H1 (cell line): ENCODE measurements at regions not wholly inside any gene's neighbourhood (a gene's known extent, or its start where the extent isn't known, plus 50 kb on each side); places are given as distances from the start of the nearest gene placed in this dataset.
A peak's percentile ranks its signal among the peaks of the same experiment; 100 is the strongest.

Source experiments
- CTCF ChIA-PET: fragments of 300-600 bp; sonication (Branson Sonifier 250); formaldehyde crosslinking; loops from one replicate; lab custom pipeline; 2021; ENCODE audit not compliant: partially characterized antibody; lab: Charles Lee
- POLR2A ChIA-PET: fragments of 300-600 bp; sonication (Branson Sonifier 250); formaldehyde crosslinking; loops from one replicate; lab custom pipeline; 2021; ENCODE audit warnings: inconsistent platforms; ENCODE audit not compliant: partially characterized antibody; lab: Charles Lee
- DNase-seq, 2 experiments: peaks; one replicate each; pipeline versions ENCODE4 v3.0.0 to v3.0.0-alpha.2; 2010 to 2022; ENCODE audit warnings: low spot score in 2 of 2, low read depth in 1 of 2, mixed read lengths in 1 of 2
- FAIRE-seq: peaks from 2 replicates; lab custom pipeline; 2011; peaks lifted over from hg19 to GRCh38; lab: Jason Lieb, UNC
- H2AFZ ChIP-seq: 2 replicates; pipeline ENCODE4 v1.8.1; 2012; ENCODE audit warnings: low read length, inconsistent platforms
- H2AK5ac ChIP-seq: 2 replicates; pipeline ENCODE4 v1.6.1; 2013; ENCODE audit warnings: low read depth, low read length
- H2BK120ac ChIP-seq: replicated peaks from 2 replicates; pipeline ENCODE3; 2013; ENCODE audit warnings: low read depth, low read length, inconsistent platforms
- H2BK12ac ChIP-seq: 2 replicates; pipeline ENCODE4 v1.6.1; 2013; ENCODE audit warnings: low read depth, low read length
- H2BK15ac ChIP-seq: 2 replicates; pipeline ENCODE4 v1.6.1; 2013; ENCODE audit warnings: low read length
- H2BK20ac ChIP-seq: 2 replicates; pipeline ENCODE4 v1.6.1; 2013; ENCODE audit warnings: low read length
- H2BK5ac ChIP-seq: 2 replicates; pipeline ENCODE4 v1.6.1; 2013; ENCODE audit warnings: low read depth, low read length
- H3K14ac ChIP-seq: 2 replicates; pipeline ENCODE4 v1.6.1; 2013; ENCODE audit warnings: inconsistent platforms; ENCODE audit not compliant: insufficient read length
- H3K18ac ChIP-seq: 2 replicates; pipeline ENCODE4 v1.6.1; 2013; ENCODE audit warnings: low read length; ENCODE audit errors: extremely low read depth
- H3K23ac ChIP-seq: 2 replicates; pipeline ENCODE4 v1.6.1; 2013; ENCODE audit warnings: inconsistent platforms; ENCODE audit not compliant: insufficient read length
- H3K23me2 ChIP-seq: 2 replicates; pipeline ENCODE4 v1.6.1; 2013; ENCODE audit warnings: low read depth, low read length
- H3K27ac ChIP-seq: 2 replicates; pipeline ENCODE4 v1.6.1; 2011; ENCODE audit warnings: low read depth, low read length, inconsistent platforms
- H3K27me3 ChIP-seq, 4 experiments: replicated peaks in 1 of 4; 1 replicate in 1 of 4; 2 replicates in 3 of 4; pipeline versions ENCODE4 v1.6.1 to v1.8.1; 2011 to 2013; ENCODE audit warnings: low read length in 3 of 4, mild to moderate bottlenecking in 3 of 4, inconsistent platforms in 2 of 4, mixed read lengths in 2 of 4, moderate library complexity in 1 of 4; ENCODE audit not compliant: control insufficient read depth in 3 of 4, insufficient read depth in 3 of 4; ENCODE audit errors: extremely low read depth in 1 of 4
- H3K36me3 ChIP-seq, 4 experiments: 2 replicates each; pipeline versions ENCODE4 v1.6.1 to v1.8.1; 2011 to 2013; ENCODE audit warnings: mild to moderate bottlenecking in 4 of 4, low read length in 3 of 4, moderate library complexity in 2 of 4, control low read depth in 1 of 4, inconsistent platforms in 1 of 4; ENCODE audit not compliant: insufficient read depth in 4 of 4, control insufficient read depth in 2 of 4
- H3K4ac ChIP-seq: replicated peaks from 2 replicates; pipeline ENCODE3; 2013; ENCODE audit warnings: low read length, low read depth, mixed read lengths, inconsistent platforms; ENCODE audit not compliant: insufficient read length
- H3K4me1 ChIP-seq, 4 experiments: replicated peaks in 1 of 4; 1 replicate in 1 of 4; 2 replicates in 3 of 4; pipeline versions ENCODE4 v1.6.1 to v1.8.1; 2011 to 2013; ENCODE audit warnings: low read length in 3 of 4, inconsistent platforms in 2 of 4, mixed read lengths in 1 of 4; ENCODE audit not compliant: insufficient read depth in 4 of 4, control insufficient read depth in 3 of 4
- H3K4me2 ChIP-seq, 2 experiments: 2 replicates each; pipeline versions ENCODE4 v1.6.1 to v1.8.1; 2011 to 2013; ENCODE audit warnings: low read depth in 2 of 2, low read length in 2 of 2, control low read depth in 1 of 2, inconsistent platforms in 1 of 2, mild to moderate bottlenecking in 1 of 2; ENCODE audit not compliant: insufficient read depth in 1 of 2
- H3K4me3 ChIP-seq, 4 experiments: fragments of 200-600, 300-600 bp in 1 of 4; sonication (generic), shearing (Covaris generic), sonication (Bioruptor Twin) in 1 of 4; 2 replicates each; pipeline versions ENCODE4 v1.5.1 to v1.8.1; 2011 to 2016; ENCODE audit warnings: low read length in 4 of 4, low read depth in 3 of 4, control low read depth in 2 of 4, inconsistent platforms in 2 of 4, mild to moderate bottlenecking in 2 of 4, mixed read lengths in 1 of 4, moderate library complexity in 1 of 4; ENCODE audit not compliant: insufficient read depth in 2 of 4; ENCODE audit errors: extremely low read depth in 1 of 4
- H3K56ac ChIP-seq: replicated peaks from 2 replicates; pipeline ENCODE3; 2013; ENCODE audit warnings: low read depth, mild to moderate bottlenecking, mixed read lengths, low read length, inconsistent platforms; ENCODE audit not compliant: insufficient read length
- H3K79me1 ChIP-seq: 2 replicates; pipeline ENCODE4 v1.6.1; 2013; ENCODE audit warnings: low read depth, low read length, control low read depth
- H3K79me2 ChIP-seq, 2 experiments: 2 replicates each; pipeline versions ENCODE4 v1.6.1 to v1.8.1; 2012 to 2013; ENCODE audit warnings: low read length in 2 of 2, mild to moderate bottlenecking in 2 of 2, inconsistent platforms in 1 of 2; ENCODE audit not compliant: insufficient read depth in 2 of 2, control insufficient read depth in 1 of 2
- H3K9ac ChIP-seq, 4 experiments: replicated peaks in 1 of 4; 1 replicate in 1 of 4; 2 replicates in 3 of 4; pipeline versions ENCODE4 v1.6.1 to v1.8.1; 2011 to 2013; ENCODE audit warnings: low read depth in 3 of 4, low read length in 3 of 4, control low read depth in 2 of 4, mild to moderate bottlenecking in 2 of 4, moderate library complexity in 2 of 4, inconsistent platforms in 1 of 4; ENCODE audit errors: extremely low read depth in 1 of 4
- H3K9me3 ChIP-seq, 2 experiments: 2 replicates each; pipeline versions ENCODE4 v1.6.1 to v1.8.1; 2012 to 2013; ENCODE audit warnings: mild to moderate bottlenecking in 2 of 2, moderate library complexity in 2 of 2, control low read depth in 1 of 2, inconsistent platforms in 1 of 2, low read depth in 1 of 2, low read length in 1 of 2, mixed read lengths in 1 of 2; ENCODE audit not compliant: insufficient read depth in 2 of 2
- H4K20me1 ChIP-seq, 2 experiments: replicated peaks in 1 of 2; 2 replicates each; pipeline versions ENCODE3 to v1.8.1; 2011 to 2013; ENCODE audit warnings: inconsistent platforms in 2 of 2, low read length in 2 of 2, mild to moderate bottlenecking in 1 of 2; ENCODE audit not compliant: insufficient read depth in 2 of 2, control insufficient read depth in 1 of 2
- H4K5ac ChIP-seq: 2 replicates; pipeline ENCODE4 v1.6.1; 2013; ENCODE audit warnings: low read length, low read depth, mixed read lengths, inconsistent platforms; ENCODE audit not compliant: insufficient read length
- H4K8ac ChIP-seq: 2 replicates; pipeline ENCODE4 v1.8.0; 2013; ENCODE audit warnings: mild to moderate bottlenecking, moderate library complexity, low read length, inconsistent platforms; ENCODE audit not compliant: insufficient read depth; ENCODE audit errors: extremely low read depth
- H4K91ac ChIP-seq: replicated peaks from 2 replicates; pipeline ENCODE3; 2013; ENCODE audit warnings: low read length, mixed read lengths, inconsistent platforms; ENCODE audit not compliant: insufficient read length
- CBX8 ChIP-seq: fragments of 300-800, 300-1000 bp; sonication (generic); IDR thresholded peaks from 2 replicates; pipeline ENCODE4 v1.7.1; 2016; ENCODE audit warnings: low read depth, low read length, borderline replicate concordance
- JUN ChIP-seq: IDR thresholded peaks from 2 replicates; pipeline ENCODE4 v1.6.1; 2011; ENCODE audit warnings: low read depth, mild to moderate bottlenecking, improper control_type of control experiment, low read length

GRCh38 chr18:1483385-1483784 lies 578.7 kb downstream of the ADCYAP1 start:
- Histone ChIP-seq H3K4ac (no peak overlapping the region), H3K23ac (no peak overlapping the region), H3K9ac (no peak overlapping the region), H3K56ac (no peak overlapping the region), H3K18ac (no peak overlapping the region), H4K20me1 (peaks cover 0 to 1% of the 10 kb centered on the region in 2 experiments), H2BK15ac (no peak overlapping the region), H2AFZ (0 out of 2 replicates have a peak overlapping the region, but pooled peaks have one; percentile 16), H3K4me1 (no peaks in the 10 kb centered on the region), H2BK20ac (no peak overlapping the region), H3K4me2 (no peak overlapping the region), H3K36me3 (no peaks in the 10 kb centered on the region), H3K79me1 (no peaks in the 10 kb centered on the region), H3K27me3 (no peaks in the 10 kb centered on the region), H4K8ac (no peak overlapping the region), H2BK12ac (no peak overlapping the region), H2BK120ac (no peak overlapping the region), H2BK5ac (no peak overlapping the region), H2AK5ac (no peak overlapping the region), H3K23me2 (no peaks in the 10 kb centered on the region; the same call in 1 of the 2 replicates), H3K27ac (no peak overlapping the region), H3K9me3 (no peaks in the 10 kb centered on the region), H4K91ac (no peak overlapping the region), H3K79me2 (no peaks in the 10 kb centered on the region), H3K14ac (no peak overlapping the region), H3K4me3 (no peak overlapping the region), H4K5ac (no peak overlapping the region)
- ChIA-PET POLR2A (no interaction called here), CTCF (no interaction called here)
- DNase-seq (no peak), FAIRE-seq (no peak)
- TF ChIP-seq JUN: no peak
- no peak for TF ChIP-seq CBX8
